ENCODE measurements at regions not wholly inside any gene's neighbourhood (a gene's known extent, or its start where the extent isn't known, plus 50 kb on each side); places are given as distances from the start of the nearest gene placed in this dataset.
"Not testable (repeated sequence)": the region's sequence is repeated elsewhere in the genome, so short reads cannot be mapped to it uniquely, and the experiment has no call there.

- no peak for DNase-seq (ENCODE audit: low read depth in 2 of 2)
Observed at GRCh38 chr13:104584481-104584880, 1518.3 kb upstream of the SLC10A2 start.

GRCh38 chr13:104580931-104581330 lies 1514.7 kb upstream of the SLC10A2 start:
- no peak for DNase-seq (ENCODE audit: low read depth in 2 of 2)

- DNase-seq (ENCODE audit: low read depth in 2 of 2) = no peak
Observed at GRCh38 chr13:104577071-104577815, 1511.0 kb upstream of the SLC10A2 start.

- DNase-seq (ENCODE audit: low read depth in 2 of 2) = no peak
Observed at GRCh38 chr13:104571893-104572229, 1505.6 kb upstream of the SLC10A2 start.

GRCh38 chr13:104571161-104571892 lies 1505.1 kb upstream of the SLC10A2 start:
- no peak for DNase-seq (ENCODE audit: low read depth in 2 of 2)

GRCh38 chr13:104567114-104567513 lies 1500.9 kb upstream of the SLC10A2 start:
- DNase-seq (ENCODE audit: low read depth in 2 of 2) = no peak

GRCh38 chr13:104565888-104566287 lies 1499.7 kb upstream of the SLC10A2 start:
- no peak for DNase-seq (ENCODE audit: low read depth in 2 of 2)

GRCh38 chr13:104553896-104554295 lies 1487.7 kb upstream of the SLC10A2 start:
- no peak for DNase-seq (ENCODE audit: low read depth in 2 of 2)

GRCh38 chr13:104553186-104553585 lies 1487.0 kb upstream of the SLC10A2 start:
- no peak for DNase-seq (ENCODE audit: low read depth in 2 of 2)

- no peak for DNase-seq (ENCODE audit: low read depth in 2 of 2)
Observed at GRCh38 chr13:104534847-104535246, 1468.6 kb upstream of the SLC10A2 start.

- DNase-seq (ENCODE audit: low read depth in 2 of 2) = no peak
Observed at GRCh38 chr13:104532132-104532531, 1465.9 kb upstream of the SLC10A2 start.

- no peak for DNase-seq (ENCODE audit: low read depth in 2 of 2)
Observed at GRCh38 chr13:104530741-104531140, 1464.5 kb upstream of the SLC10A2 start.

GRCh38 chr13:104526561-104526960 lies 1460.3 kb upstream of the SLC10A2 start:
- no peak for DNase-seq (ENCODE audit: low read depth in 2 of 2)

GRCh38 chr13:104525467-104525866 lies 1459.2 kb upstream of the SLC10A2 start:
- no peak for DNase-seq (ENCODE audit: low read depth in 2 of 2)

GRCh38 chr13:104522235-104523072 lies 1456.2 kb upstream of the SLC10A2 start:
- no peak for DNase-seq (ENCODE audit: low read depth in 2 of 2)

- no peak for DNase-seq (ENCODE audit: low read depth in 2 of 2)
Observed at GRCh38 chr13:104510422-104510821, 1444.2 kb upstream of the SLC10A2 start.

GRCh38 chr13:104493502-104493901 lies 1427.3 kb upstream of the SLC10A2 start:
- DNase-seq (ENCODE audit: low read depth in 2 of 2) = not testable (repeated sequence)

- DNase-seq (ENCODE audit: low read depth in 2 of 2) = no peak
Observed at GRCh38 chr13:104491916-104492315, 1425.7 kb upstream of the SLC10A2 start.

- DNase-seq (ENCODE audit: low read depth in 2 of 2) = no peak
Observed at GRCh38 chr13:104487006-104487405, 1420.8 kb upstream of the SLC10A2 start.

GRCh38 chr13:104485571-104485970 lies 1419.4 kb upstream of the SLC10A2 start:
- no peak for DNase-seq (ENCODE audit: low read depth in 2 of 2)

GRCh38 chr13:104483631-104484030 lies 1417.4 kb upstream of the SLC10A2 start:
- no peak for DNase-seq (ENCODE audit: low read depth in 2 of 2)

- DNase-seq (ENCODE audit: low read depth in 2 of 2) = no peak
Observed at GRCh38 chr13:104477261-104477660, 1411.0 kb upstream of the SLC10A2 start.

Data from stimulated activated CD4-positive, alpha-beta T cell treated with anti-CD3 and anti-CD28 coated beads, Interleukin-12 subunit alpha, Interleukin-12 subunit beta, amount 100 ng/mL, for 24 hours (primary cell).